ENCODE measurements at regions not wholly inside any gene's neighbourhood (a gene's known extent, or its start where the extent isn't known, plus 50 kb on each side); places are given as distances from the start of the nearest gene placed in this dataset.

DNA sequence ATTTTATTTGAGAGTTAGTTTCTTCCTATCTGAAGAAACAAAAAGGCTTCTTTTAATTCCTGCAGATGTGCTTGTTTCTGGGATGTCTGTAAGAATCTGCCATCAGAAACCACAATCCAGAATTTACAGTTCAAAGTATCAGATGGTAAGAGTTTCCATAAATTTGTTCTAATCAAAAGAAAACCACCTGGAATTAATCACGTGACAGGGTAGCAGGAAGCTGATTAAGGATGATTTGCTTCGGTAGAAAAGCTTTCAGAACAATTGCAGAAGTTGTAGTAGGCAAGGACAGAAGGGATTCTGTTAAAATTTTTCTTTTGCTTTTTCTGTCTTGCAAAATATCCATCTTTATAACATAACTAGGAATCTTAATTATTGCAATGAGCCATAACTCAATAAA, 1975.1 kb upstream of the AGA start:
- 0% methylated on average over 2 of the region's 2 CpGs for WGBS (ENCODE audit: low lambda C conversion rate)
- DNase-seq (ENCODE audit: low spot score): no peak
- FAIRE-seq: no peak
- Histone ChIP-seq H3K4me3 (replicated peaks in 1 of 3; ENCODE audit: insufficient read depth in 1 of 3, low read depth in 2 of 3, low read length in 3 of 3) (no peak overlapping the region), H3K79me2 (ENCODE audit: insufficient read depth, low read length) (no peaks in the 10 kb centered on the region), H4K20me1 (ENCODE audit: insufficient read depth, low read length) (no peaks in the 10 kb centered on the region), H2AFZ (ENCODE audit: low read length) (no peak overlapping the region), H3K9ac (ENCODE audit: insufficient read depth, low read depth, low read length) (no peak overlapping the region), H3K4me1 (ENCODE audit: insufficient read depth, low read length) (no peaks in the 10 kb centered on the region), H3K27me3 (ENCODE audit: control insufficient read depth in 1 of 2, insufficient read depth in 2 of 2, low read length in 2 of 2) (no peaks in the 10 kb centered on the region), H3K4me2 (ENCODE audit: low read depth, low read length) (no peak overlapping the region), H3K36me3 (replicated peaks in 1 of 2; ENCODE audit: control insufficient read depth in 1 of 2, insufficient read depth in 2 of 2, low read length in 2 of 2) (no peaks in the 10 kb centered on the region), H3K9me3 (ENCODE audit: low read length) (no peaks in the 10 kb centered on the region), H3K27ac (ENCODE audit: extremely low read length, insufficient read depth, low read length) (no peak overlapping the region)
- intact Hi-C loops (cut with micrococcal nuclease; ENCODE audit: unreplicated experiment): no loop called here
- CTCF ChIA-PET (ENCODE audit: low intra/inter-chr PET ratio, low total read pairs): no interaction called here
- peak; percentile 47; the same call in 1 of the 2 replicates for TF ChIP-seq RAD51 (IDR thresholded peaks at IDR 0.05; ENCODE audit: borderline replicate concordance)
- no peak for TF ChIP-seq JDP2 (CRISPR knock-in tag; IDR thresholded peaks at IDR 0.05; ENCODE audit: borderline replicate concordance)
- POLR2A ChIA-PET: no interaction called here
- no peak for ATAC-seq
- in situ Hi-C loops (cut with HindIII; ENCODE audit: extremely low pct_ligation_motif_present, low pct_unique_long_range_greater_than_20kb): no loop called here
- BruUV-seq (replicated peaks): no TSS peak

DNA sequence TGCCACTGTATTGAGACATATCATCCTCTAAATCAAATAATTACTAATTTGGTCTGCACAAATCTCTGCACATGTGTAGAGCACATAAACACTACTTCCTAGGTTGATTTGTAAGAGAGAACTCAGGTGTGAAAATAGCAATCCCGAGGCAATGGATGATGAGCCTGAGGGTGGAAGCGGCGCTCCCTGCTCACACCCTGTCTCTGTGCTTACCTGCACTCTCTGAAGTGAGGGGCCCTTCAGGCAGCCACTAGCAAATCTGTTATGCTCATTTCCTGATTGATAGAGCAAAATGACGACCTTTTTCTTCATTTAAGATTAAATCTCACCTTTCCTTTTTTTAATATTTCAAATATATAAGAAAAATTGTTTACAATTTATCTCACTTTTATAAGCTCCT, 1995.7 kb upstream of the AGA start:
- POLR2A ChIA-PET: no interaction called here
- Histone ChIP-seq H3K27ac (ENCODE audit: extremely low read length, insufficient read depth, low read length) (no peak overlapping the region), H3K79me2 (ENCODE audit: insufficient read depth, low read length) (no peaks in the 10 kb centered on the region), H3K36me3 (replicated peaks in 1 of 2; ENCODE audit: control insufficient read depth in 1 of 2, insufficient read depth in 2 of 2, low read length in 2 of 2) (no peaks in the 10 kb centered on the region), H3K9me3 (ENCODE audit: low read length) (peaks cover 28% of the 10 kb centered on the region), H3K4me2 (ENCODE audit: low read depth, low read length) (no peak overlapping the region), H3K27me3 (ENCODE audit: control insufficient read depth in 1 of 2, insufficient read depth in 2 of 2, low read length in 2 of 2) (no peaks in the 10 kb centered on the region), H3K9ac (ENCODE audit: insufficient read depth, low read depth, low read length) (no peak overlapping the region), H2AFZ (ENCODE audit: low read length) (no peak overlapping the region), H3K4me1 (ENCODE audit: insufficient read depth, low read length) (no peaks in the 10 kb centered on the region), H3K4me3 (replicated peaks in 1 of 3; ENCODE audit: insufficient read depth in 1 of 3, low read depth in 2 of 3, low read length in 3 of 3) (no peak overlapping the region), H4K20me1 (ENCODE audit: insufficient read depth, low read length) (no peaks in the 10 kb centered on the region)
- DNase-seq (ENCODE audit: low spot score) (no peak), FAIRE-seq (no peak), ATAC-seq (no peak)
- no peak for TF ChIP-seq ZBTB7A (CRISPR knock-in tag; IDR thresholded peaks at IDR 0.05)
- no peak for TF ChIP-seq ZNF530 (CRISPR knock-in tag; IDR thresholded peaks at IDR 0.05; ENCODE audit: low read depth)
- in situ Hi-C loops (cut with HindIII; ENCODE audit: extremely low pct_ligation_motif_present, low pct_unique_long_range_greater_than_20kb): no loop called here
- 0% methylated on average over 4 of the region's 4 CpGs for WGBS (ENCODE audit: low lambda C conversion rate)
- intact Hi-C loops (cut with micrococcal nuclease; ENCODE audit: unreplicated experiment): no loop called here
- CTCF ChIA-PET (ENCODE audit: low intra/inter-chr PET ratio, low total read pairs): no interaction called here
- no TSS peak for BruUV-seq (replicated peaks)

All from HepG2 (cell line).